ENCODE measurements at regions not wholly inside any gene's neighbourhood (a gene's known extent, or its start where the extent isn't known, plus 50 kb on each side); places are given as distances from the start of the nearest gene placed in this dataset.

DNA sequence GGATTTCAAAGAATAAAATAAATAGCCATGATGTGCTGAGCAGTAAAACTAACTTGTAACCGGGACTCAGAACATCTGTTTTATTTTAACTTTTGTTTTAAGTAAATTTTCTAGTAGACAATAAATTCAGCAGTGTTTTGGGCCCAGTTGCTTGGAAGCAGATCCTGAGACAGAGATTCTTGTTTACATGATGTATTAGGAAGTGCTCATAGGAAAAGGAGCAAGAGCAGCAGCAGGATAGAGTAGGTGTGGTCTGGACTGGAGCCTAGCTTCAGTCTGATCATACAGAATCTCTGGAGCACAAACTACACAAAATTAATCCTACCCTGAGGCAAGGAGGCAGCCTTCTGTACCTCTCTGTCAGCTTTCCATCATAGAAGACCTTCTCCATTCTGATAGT is 139.2 kb upstream of the CCNH start:
- TF ChIP-seq, protein P1, sequence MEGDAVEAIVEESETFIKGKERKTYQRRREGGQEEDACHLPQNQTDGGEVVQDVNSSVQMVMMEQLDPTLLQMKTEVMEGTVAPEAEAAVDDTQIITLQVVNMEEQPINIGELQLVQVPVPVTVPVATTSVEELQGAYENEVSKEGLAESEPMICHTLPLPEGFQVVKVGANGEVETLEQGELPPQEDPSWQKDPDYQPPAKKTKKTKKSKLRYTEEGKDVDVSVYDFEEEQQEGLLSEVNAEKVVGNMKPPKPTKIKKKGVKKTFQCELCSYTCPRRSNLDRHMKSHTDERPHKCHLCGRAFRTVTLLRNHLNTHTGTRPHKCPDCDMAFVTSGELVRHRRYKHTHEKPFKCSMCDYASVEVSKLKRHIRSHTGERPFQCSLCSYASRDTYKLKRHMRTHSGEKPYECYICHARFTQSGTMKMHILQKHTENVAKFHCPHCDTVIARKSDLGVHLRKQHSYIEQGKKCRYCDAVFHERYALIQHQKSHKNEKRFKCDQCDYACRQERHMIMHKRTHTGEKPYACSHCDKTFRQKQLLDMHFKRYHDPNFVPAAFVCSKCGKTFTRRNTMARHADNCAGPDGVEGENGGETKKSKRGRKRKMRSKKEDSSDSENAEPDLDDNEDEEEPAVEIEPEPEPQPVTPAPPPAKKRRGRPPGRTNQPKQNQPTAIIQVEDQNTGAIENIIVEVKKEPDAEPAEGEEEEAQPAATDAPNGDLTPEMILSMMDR (IDR thresholded peaks at IDR 0.05): no peak
- TF ChIP-seq POLR2A (IDR thresholded peaks at IDR 0.05) (no peak), EP300 (IDR thresholded peaks at IDR 0.05) (peak in 1 of 4 donors; percentile 30), POLR2AphosphoS5 (IDR thresholded peaks at IDR 0.05) (peak; percentile 56 to 71 (median 68))

All from sigmoid colon (tissue), 4 donors.